ENCODE measurements at regions not wholly inside any gene's neighbourhood (a gene's known extent, or its start where the extent isn't known, plus 50 kb on each side); places are given as distances from the start of the nearest gene placed in this dataset.
"Not testable (repeated sequence)": the region's sequence is repeated elsewhere in the genome, so short reads cannot be mapped to it uniquely, and the experiment has no call there.

GRCh38 chr10:42177793-42178689, 460.3 kb downstream of the ZNF33B start:
- DNase-seq: peak; percentile 6

GRCh38 chr10:42177077-42177792, 461.1 kb downstream of the ZNF33B start:
- no peak for DNase-seq

DNA sequence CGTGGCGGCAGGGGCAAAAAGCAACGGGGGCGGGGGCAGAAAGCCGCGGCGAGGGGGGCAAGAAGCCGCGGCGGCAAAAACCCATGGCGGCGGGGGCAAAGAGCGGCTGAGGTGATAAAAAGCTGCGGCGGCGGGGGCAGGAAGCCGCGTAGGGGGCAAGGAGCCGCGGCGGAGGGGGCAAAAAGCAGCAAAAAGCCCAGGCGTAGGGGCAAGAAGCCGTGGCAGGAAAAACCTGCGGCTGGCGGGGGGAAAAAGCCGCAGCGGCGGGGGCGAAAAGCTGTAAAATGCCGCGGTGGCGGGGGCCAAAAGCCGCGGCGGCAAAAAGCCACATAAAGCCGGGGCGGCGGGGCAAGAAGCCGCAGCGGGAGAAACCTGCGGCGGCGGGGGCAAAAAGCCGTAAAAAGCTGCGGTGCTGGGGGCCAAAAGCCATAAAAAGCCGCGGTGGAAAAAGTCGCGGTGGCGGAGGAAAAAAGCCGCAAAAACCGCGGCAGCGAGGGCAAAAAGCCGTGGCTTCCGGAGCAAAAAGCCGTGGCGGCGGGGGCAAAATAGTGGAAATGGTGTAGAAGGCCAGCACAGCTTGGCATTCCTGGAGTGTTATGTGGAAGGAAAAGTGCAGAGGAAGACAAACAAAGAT, 487.8 kb downstream of the ZNF33B start:
- DNase-seq: no peak

DNA sequence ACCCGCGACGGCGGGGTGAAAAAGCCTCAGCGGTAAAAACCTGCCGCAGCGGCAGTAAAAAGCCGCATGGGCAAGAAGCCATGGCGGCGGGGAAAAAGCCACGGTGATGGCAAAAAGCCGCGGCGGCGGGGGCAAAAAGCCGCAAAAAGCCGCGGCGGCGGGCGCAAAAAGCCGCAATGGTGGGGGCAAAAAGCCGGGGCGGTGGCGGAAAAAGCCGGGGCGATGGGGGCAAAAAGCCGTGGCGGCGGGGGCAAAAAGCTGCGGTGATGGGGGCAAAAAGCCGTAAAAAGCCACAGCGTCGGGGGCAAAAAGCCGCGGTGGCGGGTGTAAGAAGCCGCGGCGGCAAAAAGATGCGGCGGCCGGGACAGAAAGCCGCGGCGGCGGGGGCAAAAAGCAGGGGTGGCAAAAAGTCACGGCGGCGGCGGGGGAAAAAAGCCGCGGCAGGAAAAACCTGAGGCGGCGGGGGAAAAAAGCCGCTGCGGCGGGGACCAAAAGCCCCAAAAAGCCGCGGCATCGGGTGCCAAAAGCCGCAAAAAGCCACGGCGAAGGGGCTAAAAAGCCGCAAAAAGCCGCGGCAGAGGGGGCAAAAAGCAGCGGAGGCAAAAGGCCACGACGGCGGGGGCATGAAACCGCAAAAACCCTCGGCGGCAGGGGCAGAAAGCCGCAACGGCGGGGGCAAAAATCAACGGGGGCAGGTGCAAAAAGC, 488.5 kb downstream of the ZNF33B start:
- no peak for DNase-seq

DNA sequence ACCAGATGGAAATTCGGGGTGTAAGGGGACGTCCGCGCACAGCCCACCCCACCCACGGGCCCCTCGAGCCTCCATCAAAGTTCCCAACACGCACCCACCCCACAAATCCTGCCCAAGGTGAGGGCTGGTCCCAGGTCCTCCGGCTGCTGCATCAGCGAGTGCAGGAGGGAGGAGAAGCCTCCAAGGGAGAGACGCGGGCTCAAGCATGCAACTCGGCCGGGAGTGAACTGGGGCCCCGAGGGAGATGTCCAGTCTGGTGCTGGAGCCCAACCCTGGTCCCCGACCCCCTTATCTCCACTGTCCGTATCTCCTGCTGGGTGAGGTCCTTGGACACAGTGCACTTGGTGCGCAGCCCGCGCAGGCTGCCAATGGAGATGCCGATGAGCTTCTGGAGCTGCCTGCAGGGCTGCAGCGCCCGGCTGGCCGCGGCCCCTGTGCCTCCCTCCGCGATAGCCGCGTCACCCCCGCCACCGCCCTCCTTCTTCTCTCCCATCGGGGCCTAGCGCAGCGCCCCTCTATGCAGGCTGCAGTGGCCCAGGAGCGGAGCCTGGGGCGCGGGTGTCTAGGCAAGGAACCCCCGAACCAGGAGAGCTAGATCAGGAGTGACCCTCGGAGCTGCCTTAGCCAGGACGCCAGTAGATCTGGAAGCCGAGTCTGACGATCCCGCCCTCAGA, 489.2 kb downstream of the ZNF33B start:
- no peak for DNase-seq

DNA sequence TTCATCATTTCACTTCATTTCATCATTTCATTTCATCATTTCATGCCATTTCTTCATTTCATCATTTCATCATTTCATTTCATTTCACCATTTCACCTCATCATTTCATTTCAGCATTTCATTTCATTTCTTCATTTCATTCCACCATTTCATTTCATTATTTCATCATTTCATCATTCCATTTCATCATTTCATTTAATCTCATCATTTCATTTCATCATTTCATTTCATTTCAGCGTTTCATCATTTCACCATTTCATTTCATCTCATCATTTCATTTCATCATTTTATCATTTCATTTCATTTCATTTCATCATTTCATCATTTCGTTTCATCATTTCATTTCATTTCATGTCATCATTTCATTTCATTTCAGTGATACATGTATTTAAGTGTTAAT, 492.2 kb downstream of the ZNF33B start:
- not testable (repeated sequence) for DNase-seq

- not testable (repeated sequence) for DNase-seq
Measured at GRCh38 chr10:42138023-42138422, 500.3 kb downstream of the ZNF33B start.

GRCh38 chr10:42113158-42113450, 525.3 kb downstream of the ZNF33B start:
- no peak for DNase-seq

GRCh38 chr10:42112331-42113157, 525.8 kb downstream of the ZNF33B start:
- DNase-seq: no peak

GRCh38 chr10:42111661-42112330, 526.6 kb downstream of the ZNF33B start:
- DNase-seq: no peak

DNA sequence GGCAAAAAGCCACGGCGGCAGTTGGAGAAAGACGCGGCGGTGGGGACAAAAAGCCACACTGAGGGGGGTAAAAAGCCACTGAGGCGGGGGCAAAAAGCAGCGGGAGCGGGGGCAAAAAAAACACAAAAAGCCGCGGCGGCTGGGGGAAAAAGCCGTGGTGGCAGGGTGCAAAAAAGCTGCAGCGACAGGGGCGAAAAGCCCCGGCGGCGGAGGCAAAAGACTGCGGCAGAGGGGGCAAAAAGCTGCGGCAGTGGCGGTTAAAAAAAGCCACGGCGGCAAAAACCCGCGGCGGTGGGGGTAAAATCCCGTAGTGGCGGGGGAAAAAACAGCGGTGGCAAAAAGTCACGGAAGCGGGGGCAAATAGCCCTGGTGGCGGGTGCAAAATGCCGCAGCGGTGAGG, 527.3 kb downstream of the ZNF33B start:
- no peak for DNase-seq
